ENCODE measurements at regions not wholly inside any gene's neighbourhood (a gene's known extent, or its start where the extent isn't known, plus 50 kb on each side); places are given as distances from the start of the nearest gene placed in this dataset.

DNA sequence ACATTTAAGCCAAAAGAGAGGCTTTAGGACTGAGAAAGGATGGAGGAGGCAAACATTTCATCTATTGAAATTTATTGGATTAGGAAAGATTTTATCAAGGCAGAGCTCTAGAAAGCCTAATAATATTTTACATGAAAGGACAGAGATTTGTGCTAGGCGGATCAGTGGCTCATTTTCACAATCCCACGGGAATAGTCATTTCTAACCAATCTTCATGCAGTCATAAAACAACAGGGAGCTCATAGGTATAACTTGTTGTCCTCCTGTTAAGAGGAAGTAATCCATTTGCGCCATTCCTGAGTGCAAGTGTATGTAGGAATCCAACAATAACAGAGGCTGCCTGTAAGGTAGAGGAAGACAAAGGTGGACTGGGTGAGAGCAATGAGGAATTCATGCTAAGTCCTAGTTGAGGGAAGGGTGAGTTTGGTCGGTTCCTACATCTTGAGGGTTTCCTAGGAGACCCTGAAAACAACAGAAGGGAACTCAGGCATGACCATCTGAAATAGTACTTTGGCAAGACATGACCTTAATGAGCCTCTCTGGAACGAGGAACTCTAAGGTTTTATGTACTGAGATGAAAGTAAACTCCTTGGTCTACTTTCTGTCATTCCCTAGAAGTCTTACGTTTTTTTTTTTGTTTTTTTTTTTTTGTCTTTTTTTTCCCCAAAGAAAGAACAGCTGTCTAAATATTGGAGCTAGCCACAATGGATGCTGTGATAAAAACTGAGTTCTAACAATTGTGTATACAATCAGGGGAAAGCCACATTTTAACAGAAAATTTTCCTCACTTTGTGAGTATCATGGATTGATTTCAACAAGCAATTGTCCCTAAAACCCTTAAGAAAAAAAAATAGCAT is 89.7 kb downstream of the GEMIN8 start:
- no peaks in the 10 kb centered on the region for H3K36me3 ChIP-seq (ENCODE audit: control insufficient read depth, insufficient read depth, low read length)
- TF ChIP-seq REST (IDR thresholded peaks at IDR 0.05; ENCODE audit: insufficient read depth in 1 of 2, low read depth in 2 of 2, low read length in 1 of 2) = no peak
- TF ChIP-seq SIN3A (IDR thresholded peaks at IDR 0.05; ENCODE audit: borderline replicate concordance, insufficient read depth, low read depth, low read length) = no peak
- TF ChIP-seq, protein P1, sequence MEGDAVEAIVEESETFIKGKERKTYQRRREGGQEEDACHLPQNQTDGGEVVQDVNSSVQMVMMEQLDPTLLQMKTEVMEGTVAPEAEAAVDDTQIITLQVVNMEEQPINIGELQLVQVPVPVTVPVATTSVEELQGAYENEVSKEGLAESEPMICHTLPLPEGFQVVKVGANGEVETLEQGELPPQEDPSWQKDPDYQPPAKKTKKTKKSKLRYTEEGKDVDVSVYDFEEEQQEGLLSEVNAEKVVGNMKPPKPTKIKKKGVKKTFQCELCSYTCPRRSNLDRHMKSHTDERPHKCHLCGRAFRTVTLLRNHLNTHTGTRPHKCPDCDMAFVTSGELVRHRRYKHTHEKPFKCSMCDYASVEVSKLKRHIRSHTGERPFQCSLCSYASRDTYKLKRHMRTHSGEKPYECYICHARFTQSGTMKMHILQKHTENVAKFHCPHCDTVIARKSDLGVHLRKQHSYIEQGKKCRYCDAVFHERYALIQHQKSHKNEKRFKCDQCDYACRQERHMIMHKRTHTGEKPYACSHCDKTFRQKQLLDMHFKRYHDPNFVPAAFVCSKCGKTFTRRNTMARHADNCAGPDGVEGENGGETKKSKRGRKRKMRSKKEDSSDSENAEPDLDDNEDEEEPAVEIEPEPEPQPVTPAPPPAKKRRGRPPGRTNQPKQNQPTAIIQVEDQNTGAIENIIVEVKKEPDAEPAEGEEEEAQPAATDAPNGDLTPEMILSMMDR (IDR thresholded peaks at IDR 0.05) = no peak
- TF ChIP-seq TCF7L2 (IDR thresholded peaks at IDR 0.05; ENCODE audit: low read depth, low read length) = no peak
- no peak for TF ChIP-seq POLR2AphosphoS5 (IDR thresholded peaks at IDR 0.05; ENCODE audit: low read depth, low read length)
- no peaks in the 10 kb centered on the region for H3K9me3 ChIP-seq (ENCODE audit: control insufficient read depth, insufficient read depth, low read depth, low read length)
- CTCF ChIA-PET = no interaction called here
- intact Hi-C loops (cut with micrococcal nuclease; ENCODE audit: unreplicated experiment) (no loop called here), in situ Hi-C loops (cut with HindIII; ENCODE audit: low pct_unique_long_range_greater_than_20kb, low sequenced_read_pairs) (no loop called here)
- no peaks in the 10 kb centered on the region for H3K27me3 ChIP-seq (ENCODE audit: control insufficient read depth, insufficient read depth, low read length)
- no peaks in the 10 kb centered on the region for H3K4me1 ChIP-seq (ENCODE audit: control insufficient read depth, insufficient read depth, low read length)
- POLR2A ChIA-PET = interaction anchor here (0.6 kb wide), 1 partner anchor 27 kb away, joined by 6 read pairs; no protein-coding TSS in a partner anchor
- DNase-seq (ENCODE audit: low read depth, low spot score) = no peak
- no peak overlapping the region for H3K4me3 ChIP-seq (ENCODE audit: low read depth in 2 of 2, low read length in 2 of 2)
- no peak for ATAC-seq
- no peak overlapping the region for H3K27ac ChIP-seq (ENCODE audit: low read length)
- no TSS peak for BruUV-seq (replicated peaks)

- TF ChIP-seq REST (IDR thresholded peaks at IDR 0.05; ENCODE audit: insufficient read depth in 1 of 2, low read depth in 2 of 2, low read length in 1 of 2) = no peak
- TF ChIP-seq POLR2AphosphoS5 (IDR thresholded peaks at IDR 0.05; ENCODE audit: low read depth, low read length) = no peak
- no peak for TF ChIP-seq SIN3A (IDR thresholded peaks at IDR 0.05; ENCODE audit: borderline replicate concordance, insufficient read depth, low read depth, low read length)
- TF ChIP-seq, protein P1 (IDR thresholded peaks at IDR 0.05) = no peak
- TF ChIP-seq TCF7L2 (IDR thresholded peaks at IDR 0.05; ENCODE audit: low read depth, low read length) = no peak
- ATAC-seq (no peak), DNase-seq (ENCODE audit: low read depth, low spot score) (no peak)
- Histone ChIP-seq H3K4me3 (ENCODE audit: low read depth in 2 of 2, low read length in 2 of 2) (peak overlapping the region in 1 of 2 experiments; percentile 26; a peak in 1 of 4 replicates), H3K4me1 (ENCODE audit: control insufficient read depth, insufficient read depth, low read length) (no peaks in the 10 kb centered on the region), H3K9me3 (ENCODE audit: control insufficient read depth, insufficient read depth, low read depth, low read length) (no peaks in the 10 kb centered on the region), H3K27ac (ENCODE audit: low read length) (no peak overlapping the region), H3K27me3 (ENCODE audit: control insufficient read depth, insufficient read depth, low read length) (no peaks in the 10 kb centered on the region), H3K36me3 (ENCODE audit: control insufficient read depth, insufficient read depth, low read length) (no peaks in the 10 kb centered on the region)
- in situ Hi-C loops (cut with HindIII; ENCODE audit: low pct_unique_long_range_greater_than_20kb, low sequenced_read_pairs) = no loop called here
- intact Hi-C loops (cut with micrococcal nuclease; ENCODE audit: unreplicated experiment) = no loop called here
- ChIA-PET CTCF (no interaction called here), POLR2A (no interaction called here)
- BruUV-seq (replicated peaks) = no TSS peak
Observed at GRCh38 chrX:13938829-13939530, 90.7 kb downstream of the GEMIN8 start.
